Stimulated activated naive B cell treated with anti-CD40 and anti-IgM and Interleukin-4, amounts not matched to agents 10 μg/mL and 1 μg/mL and 100 μg/mL, for 72 hours (primary cell): ENCODE measurements at regions not wholly inside any gene's neighbourhood (a gene's known extent, or its start where the extent isn't known, plus 50 kb on each side); places are given as distances from the start of the nearest gene placed in this dataset.
A peak's percentile ranks its signal among the peaks of the same experiment; 100 is the strongest.
"Not testable (repeated sequence)": the region's sequence is repeated elsewhere in the genome, so short reads cannot be mapped to it uniquely, and the experiment has no call there.

Experiments used
- ATAC-seq, 2 donors: fragments of 150-1000 bp; cut with Tn5 transposase; replicated peaks; 2 replicates each; pipeline ENCODE4 v1.10.0; 2021; ENCODE audit warnings: moderate library complexity in 1 of 2
- DNase-seq: peaks from one replicate; pipeline ENCODE4 v3.0.0; 2021
- H3K27ac Mint-ChIP-seq: one replicate; pipeline ENCODE4 v1.8.0; 2022; ENCODE audit warnings: mild to moderate bottlenecking, mixed read lengths
- H3K27me3 Mint-ChIP-seq, 2 donors: one replicate each; pipeline ENCODE4 v1.8.0; 2022; ENCODE audit warnings: mixed read lengths in 2 of 2
- H3K36me3 Mint-ChIP-seq, 2 donors: one replicate each; pipeline ENCODE4 v1.8.0; 2022; ENCODE audit warnings: mixed read lengths in 2 of 2, mild to moderate bottlenecking in 1 of 2
- H3K4me1 Mint-ChIP-seq, 2 donors: one replicate each; pipeline ENCODE4 v1.8.0; 2022; ENCODE audit warnings: mixed read lengths in 2 of 2, mild to moderate bottlenecking in 1 of 2
- H3K4me3 Mint-ChIP-seq, 2 donors: one replicate each; pipeline ENCODE4 v1.8.0; 2022; ENCODE audit warnings: mild to moderate bottlenecking in 2 of 2, mixed read lengths in 2 of 2, moderate library complexity in 1 of 2
- H3K9me3 Mint-ChIP-seq, 2 donors: one replicate each; pipeline ENCODE4 v1.8.0; 2022; ENCODE audit warnings: mixed read lengths in 2 of 2, mild to moderate bottlenecking in 1 of 2

DNA sequence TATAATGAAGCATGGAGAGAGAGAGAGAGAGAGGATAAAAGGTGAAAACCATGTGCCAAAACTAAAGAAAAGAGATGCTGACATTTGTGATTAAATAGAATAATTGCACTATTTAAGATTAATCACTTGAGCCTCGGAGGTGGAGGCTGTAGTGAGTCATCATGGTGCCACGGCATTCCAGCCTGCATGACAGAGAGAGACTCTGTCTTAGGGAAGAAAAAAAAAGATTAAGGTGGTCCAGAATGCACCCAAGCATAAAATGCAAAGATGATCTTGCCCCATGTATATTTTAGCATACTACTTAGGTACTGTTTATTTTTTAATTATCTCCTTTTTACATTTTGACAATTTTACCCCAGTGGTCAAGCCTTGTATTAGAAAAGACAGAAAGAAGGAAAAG lies 742.5 kb downstream of the SPATA31A1 start:
- not testable (repeated sequence) for DNase-seq, H3K36me3 Mint-ChIP-seq, H3K27me3 Mint-ChIP-seq, H3K27ac Mint-ChIP-seq, ATAC-seq, H3K4me1 Mint-ChIP-seq, H3K9me3 Mint-ChIP-seq, H3K4me3 Mint-ChIP-seq

DNA sequence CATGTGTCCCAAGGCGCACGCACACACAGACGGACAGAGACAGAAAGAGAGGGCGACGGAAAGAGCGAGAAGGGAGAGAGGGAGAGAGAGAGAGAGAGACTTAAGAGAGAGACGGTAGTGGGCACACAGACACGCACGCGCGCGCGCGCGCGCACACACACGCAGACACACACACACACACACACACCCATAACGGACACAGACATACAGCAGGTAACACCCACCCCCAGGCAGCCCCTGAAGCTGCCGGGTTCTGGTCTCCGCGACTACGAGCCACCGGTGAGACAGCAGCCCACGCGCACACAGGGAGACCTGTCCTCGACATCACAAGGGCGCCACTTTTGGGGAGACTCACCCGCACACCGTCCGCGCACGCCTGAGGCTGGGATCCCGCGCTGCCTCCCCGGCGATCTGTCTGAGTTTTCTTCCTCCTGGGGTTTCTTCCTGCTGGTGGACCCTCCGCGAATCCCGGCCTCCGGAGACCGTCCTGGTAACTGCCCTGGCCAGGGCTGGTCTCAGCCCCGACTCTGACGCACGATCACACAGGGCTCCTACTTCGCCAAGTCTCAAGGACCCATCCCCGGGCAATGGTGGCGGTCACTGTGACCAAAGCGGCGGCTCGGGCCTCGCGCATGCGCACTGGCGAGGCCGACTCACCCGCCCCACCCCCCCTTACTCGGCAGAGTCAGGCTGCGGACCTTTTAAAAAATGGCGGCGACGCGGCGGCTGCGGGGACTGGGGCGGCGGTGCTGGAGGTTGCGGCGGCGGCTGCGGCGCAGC lies 750.7 kb downstream of the SPATA31A1 start:
- H3K36me3 Mint-ChIP-seq, DNase-seq, H3K4me1 Mint-ChIP-seq, H3K9me3 Mint-ChIP-seq, H3K27me3 Mint-ChIP-seq: not testable (repeated sequence)
- ATAC-seq = peak; percentile 47 to 80
- peak overlapping the region; percentile 87 to 94 for H3K4me3 Mint-ChIP-seq
- peak overlapping the region; percentile 75 for H3K27ac Mint-ChIP-seq

DNA sequence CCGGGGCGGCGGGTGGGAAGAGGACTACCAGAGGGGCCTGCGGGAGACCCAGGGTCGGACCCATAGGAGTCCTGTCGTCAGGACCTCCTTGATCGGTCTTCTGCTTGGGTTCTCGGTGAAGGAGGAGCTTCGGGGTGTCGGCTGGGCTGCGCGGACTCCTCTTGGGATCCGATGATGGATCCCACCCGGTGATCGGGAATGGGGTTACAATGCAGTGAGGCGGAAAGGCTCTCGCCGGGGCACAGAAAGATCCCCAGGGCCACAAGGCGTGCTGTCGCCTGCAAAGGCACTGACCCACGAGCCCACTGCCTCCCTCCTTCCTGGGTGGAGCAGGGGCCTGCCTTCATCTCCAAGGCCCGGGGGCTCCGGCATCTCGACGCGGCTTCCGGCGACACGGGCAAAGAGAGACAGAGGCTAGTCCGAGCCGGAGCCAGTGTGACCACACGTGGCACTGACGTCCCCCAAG lies 751.3 kb downstream of the SPATA31A1 start:
- not testable (repeated sequence) for H3K4me3 Mint-ChIP-seq

DNA sequence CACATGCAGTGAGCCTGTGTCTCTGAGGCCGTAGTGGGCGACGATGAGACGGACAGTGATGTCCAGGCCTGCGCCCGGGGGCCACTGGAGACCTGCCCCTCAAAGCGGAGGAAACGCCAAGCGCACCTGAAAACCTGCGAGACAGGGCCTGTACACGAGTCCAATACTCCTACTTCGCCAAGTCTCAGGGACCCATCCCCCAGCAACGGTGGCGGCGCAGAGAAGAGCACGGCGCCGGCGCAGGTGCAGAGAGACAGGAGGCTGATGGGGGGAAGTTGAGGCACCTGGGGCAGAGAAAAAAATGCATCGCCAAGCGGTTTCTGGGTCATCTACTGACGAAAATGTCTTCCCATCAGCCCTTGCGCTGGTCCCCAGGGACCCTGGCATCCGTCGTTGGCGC lies 751.8 kb downstream of the SPATA31A1 start:
- not testable (repeated sequence) for H3K36me3 Mint-ChIP-seq, H3K27me3 Mint-ChIP-seq, DNase-seq, H3K9me3 Mint-ChIP-seq, ATAC-seq, H3K27ac Mint-ChIP-seq, H3K4me1 Mint-ChIP-seq
- peak overlapping the region in 1 of 2 donors; percentile 46 for H3K4me3 Mint-ChIP-seq

More for the DNA sequence above, 751.3 kb downstream of the SPATA31A1 start:
- not testable (repeated sequence) for H3K27ac Mint-ChIP-seq, H3K4me1 Mint-ChIP-seq, H3K27me3 Mint-ChIP-seq, H3K36me3 Mint-ChIP-seq, ATAC-seq, DNase-seq, H3K9me3 Mint-ChIP-seq

DNA sequence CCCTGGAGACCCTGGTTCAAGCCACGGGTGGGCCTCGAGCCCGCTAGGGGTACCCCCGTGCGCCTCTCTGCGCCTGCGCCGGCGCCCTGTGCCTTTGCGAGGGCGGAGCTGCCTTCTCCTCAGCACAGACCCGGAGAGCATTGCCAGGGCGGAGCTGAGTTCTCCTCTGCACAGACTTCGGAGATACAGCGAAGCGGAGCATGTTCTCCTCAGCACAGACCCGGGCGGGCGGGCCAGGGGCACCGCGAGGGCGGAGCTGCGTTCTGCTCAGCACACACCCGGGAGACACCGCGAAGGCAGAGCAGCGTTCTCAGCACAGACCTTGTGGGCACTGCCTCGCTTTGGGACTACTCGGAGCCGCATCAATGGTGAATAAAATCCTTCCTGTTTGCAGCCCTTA lies 753.0 kb downstream of the SPATA31A1 start:
- not testable (repeated sequence) for H3K9me3 Mint-ChIP-seq

DNA sequence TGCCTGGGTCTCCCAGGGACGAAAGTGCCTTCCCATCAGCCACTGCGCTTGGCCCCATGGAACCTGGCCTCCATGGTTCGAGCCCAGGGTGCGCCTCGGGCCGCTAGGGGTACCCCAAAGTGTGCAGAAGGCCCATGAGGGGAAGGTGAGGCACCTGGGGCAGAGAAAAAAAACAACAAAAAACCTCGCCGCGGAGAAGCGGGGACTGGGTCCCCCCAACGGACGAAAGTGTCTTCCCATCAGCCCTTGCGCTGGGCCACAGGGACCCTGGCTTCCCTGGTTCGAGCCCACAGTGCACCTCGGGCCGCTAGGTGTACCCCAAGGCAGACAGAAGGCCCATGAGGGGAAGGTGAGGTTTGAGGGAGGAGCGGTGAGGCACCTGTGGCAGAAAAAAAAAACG lies 755.3 kb downstream of the SPATA31A1 start:
- H3K36me3 Mint-ChIP-seq, H3K27me3 Mint-ChIP-seq, H3K4me1 Mint-ChIP-seq, H3K27ac Mint-ChIP-seq, ATAC-seq, H3K9me3 Mint-ChIP-seq, DNase-seq: not testable (repeated sequence)
- peak overlapping the region in 1 of 2 donors; percentile 71 for H3K4me3 Mint-ChIP-seq

More for the DNA sequence above, 753.0 kb downstream of the SPATA31A1 start:
- not testable (repeated sequence) for H3K4me1 Mint-ChIP-seq, H3K36me3 Mint-ChIP-seq, DNase-seq, H3K27ac Mint-ChIP-seq, H3K27me3 Mint-ChIP-seq, H3K4me3 Mint-ChIP-seq
- ATAC-seq = peak; percentile 22 to 33

DNA sequence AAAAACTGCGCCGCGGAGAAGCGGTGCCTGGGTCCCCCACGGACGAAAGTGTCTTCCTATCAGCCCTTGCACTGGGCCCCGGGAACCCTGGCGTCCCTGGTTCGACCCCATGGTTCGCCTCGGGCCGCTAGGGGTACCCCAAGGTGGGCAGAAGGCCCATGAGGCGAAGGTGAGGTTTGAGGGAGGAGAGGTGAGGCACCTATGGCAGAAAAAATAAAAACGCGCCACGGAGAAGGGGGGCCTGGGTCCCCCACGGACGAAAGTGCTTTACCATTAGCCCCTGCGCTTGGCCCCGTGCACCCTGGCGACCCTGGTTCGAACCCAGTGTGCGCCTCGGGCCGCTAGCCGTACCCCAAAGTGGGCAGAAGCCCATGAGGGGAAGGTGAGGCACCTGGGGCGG lies 756.1 kb downstream of the SPATA31A1 start:
- not testable (repeated sequence) for H3K4me3 Mint-ChIP-seq, H3K27ac Mint-ChIP-seq, H3K4me1 Mint-ChIP-seq, H3K9me3 Mint-ChIP-seq, DNase-seq, H3K36me3 Mint-ChIP-seq, ATAC-seq, H3K27me3 Mint-ChIP-seq

DNA sequence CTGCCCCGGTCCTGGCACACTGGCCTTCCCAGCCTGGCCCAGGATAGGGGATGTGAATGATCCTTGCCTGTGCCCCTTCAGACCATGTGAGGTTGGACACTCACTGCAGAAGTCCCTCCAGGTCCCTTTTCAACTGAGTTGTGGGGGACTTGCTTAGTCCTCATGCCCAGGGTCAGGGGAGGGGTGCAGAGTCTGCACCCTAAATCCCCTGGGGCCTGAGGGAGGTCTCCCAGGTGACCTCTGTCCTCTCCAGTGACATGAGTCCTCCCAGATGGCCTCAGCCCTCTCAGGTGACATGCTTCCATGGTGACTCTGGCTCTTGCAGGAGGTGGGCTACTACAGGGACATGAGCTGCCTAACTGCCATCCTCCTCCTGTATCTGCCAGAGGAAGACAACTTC lies 775.1 kb downstream of the SPATA31A1 start:
- H3K9me3 Mint-ChIP-seq, H3K4me3 Mint-ChIP-seq, H3K36me3 Mint-ChIP-seq, H3K4me1 Mint-ChIP-seq, DNase-seq, H3K27me3 Mint-ChIP-seq, ATAC-seq, H3K27ac Mint-ChIP-seq: not testable (repeated sequence)

DNA sequence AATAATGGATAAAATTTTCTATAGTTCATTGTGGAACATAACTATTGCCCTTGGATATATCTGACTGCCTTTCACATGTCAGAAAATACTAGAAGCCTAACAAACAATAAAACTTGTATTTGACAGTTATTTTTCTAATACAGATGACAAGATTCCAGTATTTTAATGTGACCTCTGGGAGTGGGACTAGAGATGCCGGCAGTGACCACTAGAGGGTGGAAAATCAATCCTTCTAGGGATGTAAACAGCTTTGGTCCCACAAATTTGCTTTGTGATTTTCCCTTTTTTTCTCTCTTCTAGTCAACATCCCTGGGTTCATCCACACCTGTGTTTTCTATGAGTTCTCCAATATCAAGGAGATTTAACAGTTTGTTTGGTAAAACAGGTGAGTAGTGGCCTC lies 813.7 kb downstream of the SPATA31A1 start:
- H3K27ac Mint-ChIP-seq, H3K9me3 Mint-ChIP-seq, H3K4me3 Mint-ChIP-seq, H3K36me3 Mint-ChIP-seq, H3K27me3 Mint-ChIP-seq, ATAC-seq, DNase-seq, H3K4me1 Mint-ChIP-seq: not testable (repeated sequence)

DNA sequence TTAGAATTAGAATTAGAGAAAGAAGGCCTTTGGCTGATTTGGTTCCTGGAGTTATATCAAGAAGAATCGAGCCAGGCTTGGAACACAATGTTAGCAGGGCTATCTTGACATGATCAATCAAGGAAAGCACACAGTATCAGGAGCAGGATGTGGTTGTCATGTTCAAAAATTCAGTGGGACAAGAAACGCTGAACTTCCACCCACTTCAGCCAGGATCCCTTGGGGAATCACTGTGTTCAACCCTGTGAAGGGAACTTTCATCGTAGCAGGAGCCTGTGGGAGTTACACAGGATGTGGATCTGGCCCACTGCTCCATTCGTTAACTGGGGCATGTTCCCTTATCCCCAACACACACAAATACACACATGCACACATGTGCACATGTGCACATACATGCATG lies 817.8 kb downstream of the SPATA31A1 start:
- not testable (repeated sequence) for DNase-seq

DNA sequence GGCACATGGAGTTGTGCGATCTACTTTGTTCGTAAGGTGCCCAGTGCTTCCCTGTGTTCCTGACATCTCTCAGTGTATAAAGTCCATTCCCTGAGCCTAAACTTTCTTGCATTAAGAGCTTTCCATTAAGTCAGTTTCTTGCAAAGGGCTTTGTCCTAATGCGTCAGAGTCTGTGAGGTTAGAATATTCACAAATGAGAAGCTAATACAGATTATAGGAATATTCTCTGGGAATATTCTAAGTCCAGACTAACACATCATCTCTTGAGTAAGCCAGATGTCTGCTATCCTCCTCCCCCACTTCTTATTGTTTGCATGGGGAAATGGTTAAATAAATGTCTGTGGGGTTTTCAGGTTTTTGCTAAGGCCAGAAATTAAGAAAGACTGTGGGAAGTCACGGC lies 818.6 kb downstream of the SPATA31A1 start:
- not testable (repeated sequence) for H3K36me3 Mint-ChIP-seq, H3K27ac Mint-ChIP-seq, H3K4me3 Mint-ChIP-seq, ATAC-seq, H3K4me1 Mint-ChIP-seq, DNase-seq, H3K27me3 Mint-ChIP-seq, H3K9me3 Mint-ChIP-seq

More for the DNA sequence above, 817.8 kb downstream of the SPATA31A1 start:
- not testable (repeated sequence) for H3K27ac Mint-ChIP-seq, H3K4me1 Mint-ChIP-seq, H3K27me3 Mint-ChIP-seq, H3K9me3 Mint-ChIP-seq, ATAC-seq, H3K4me3 Mint-ChIP-seq, H3K36me3 Mint-ChIP-seq

DNA sequence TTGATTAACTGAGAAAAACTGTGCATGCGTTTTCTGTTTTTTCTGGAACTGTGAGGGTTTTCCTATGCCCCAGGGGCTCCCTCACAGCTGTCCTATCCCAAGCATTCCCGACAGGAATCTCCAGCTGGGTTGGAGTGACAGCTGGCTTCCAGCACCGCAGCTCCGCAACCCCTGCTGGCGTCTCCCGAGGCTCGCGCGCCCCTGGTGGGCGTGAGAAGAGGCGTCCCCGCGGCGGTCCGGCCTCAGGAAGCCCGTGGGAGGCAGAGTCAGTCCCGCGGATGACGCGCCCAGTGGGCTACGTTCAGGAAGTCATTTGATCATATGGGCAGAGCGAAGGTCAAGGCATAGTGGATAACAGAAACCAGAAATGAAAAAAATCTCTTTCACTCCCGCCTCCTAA lies 821.9 kb downstream of the SPATA31A1 start:
- ATAC-seq = peak in 1 of 2 donors; percentile 49
- H3K36me3 Mint-ChIP-seq, H3K4me1 Mint-ChIP-seq, H3K27ac Mint-ChIP-seq, H3K27me3 Mint-ChIP-seq, DNase-seq, H3K9me3 Mint-ChIP-seq, H3K4me3 Mint-ChIP-seq: not testable (repeated sequence)

DNA sequence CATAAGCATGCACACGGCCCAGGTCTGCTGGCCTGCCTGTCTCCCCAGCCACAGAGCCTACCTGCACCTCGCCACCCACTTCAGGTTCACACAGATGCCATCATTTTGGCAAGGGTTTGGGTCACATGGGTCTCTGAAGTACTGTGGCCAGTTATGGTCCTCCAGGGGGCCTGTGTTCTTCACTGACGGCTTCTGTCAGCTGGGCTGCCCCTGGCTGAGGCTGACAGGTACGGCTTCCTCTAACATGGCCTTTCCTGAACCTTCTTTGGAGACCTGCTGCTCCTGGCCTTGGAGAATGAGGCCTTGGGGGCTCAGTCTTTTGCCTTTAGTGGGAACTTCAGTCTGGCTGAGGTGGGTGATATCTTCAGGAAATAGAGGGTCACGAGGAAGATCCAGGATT lies 835.9 kb downstream of the SPATA31A1 start:
- H3K4me1 Mint-ChIP-seq, H3K9me3 Mint-ChIP-seq, H3K4me3 Mint-ChIP-seq, H3K36me3 Mint-ChIP-seq, ATAC-seq, H3K27ac Mint-ChIP-seq, H3K27me3 Mint-ChIP-seq, DNase-seq: not testable (repeated sequence)

DNA sequence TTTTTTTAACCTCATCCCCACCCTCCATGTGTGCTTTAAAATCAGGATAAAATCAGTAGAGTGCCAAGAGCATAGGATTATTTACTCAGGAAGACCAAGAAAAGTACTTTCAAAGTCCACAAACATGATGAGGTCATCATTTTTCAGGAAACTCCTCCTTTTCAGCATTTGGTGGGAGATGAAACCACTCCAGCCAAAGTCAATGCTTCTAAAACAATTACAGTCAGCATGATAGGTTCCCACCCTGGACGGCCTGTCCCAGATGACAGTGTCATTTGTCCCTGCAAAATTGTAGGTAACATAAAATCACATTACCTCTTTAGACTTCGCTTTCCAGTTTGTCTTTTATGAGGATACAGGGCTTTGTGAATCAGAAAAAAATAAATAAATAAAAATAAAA lies 836.7 kb downstream of the SPATA31A1 start:
- not testable (repeated sequence) for DNase-seq, H3K4me3 Mint-ChIP-seq, H3K36me3 Mint-ChIP-seq, H3K27me3 Mint-ChIP-seq, H3K9me3 Mint-ChIP-seq, H3K27ac Mint-ChIP-seq, H3K4me1 Mint-ChIP-seq, ATAC-seq

DNA sequence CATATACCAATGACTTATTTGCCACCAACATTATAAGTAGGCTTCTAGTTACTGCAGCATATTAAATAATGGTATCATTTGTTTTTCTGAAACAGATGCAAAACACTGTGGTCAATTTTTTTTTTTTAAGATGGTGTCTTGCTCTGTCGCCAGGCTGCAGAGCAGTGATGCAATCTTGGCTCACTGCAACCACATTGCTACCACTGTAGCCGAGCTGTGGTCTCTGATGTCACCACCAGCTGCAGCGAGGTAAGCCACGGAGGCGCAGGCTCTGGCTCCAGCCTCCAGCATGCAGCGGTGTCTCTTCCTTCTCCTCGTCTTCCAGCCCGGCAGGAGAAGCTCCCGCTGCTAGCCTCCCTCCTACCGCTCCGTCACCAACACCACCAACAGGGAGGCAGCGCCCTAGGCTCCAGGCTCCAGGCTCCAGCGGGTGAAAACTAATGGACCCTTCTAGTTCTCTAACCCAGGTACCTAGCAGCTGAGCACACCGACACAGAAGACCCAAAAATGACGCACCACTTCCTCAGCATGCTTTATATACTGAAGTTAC lies 840.8 kb downstream of the SPATA31A1 start:
- H3K4me1 Mint-ChIP-seq, H3K27me3 Mint-ChIP-seq, ATAC-seq, H3K9me3 Mint-ChIP-seq, DNase-seq, H3K36me3 Mint-ChIP-seq, H3K4me3 Mint-ChIP-seq, H3K27ac Mint-ChIP-seq: not testable (repeated sequence)
